DND-41 (cell line): ENCODE measurements at regions not wholly inside any gene's neighbourhood (a gene's known extent, or its start where the extent isn't known, plus 50 kb on each side); places are given as distances from the start of the nearest gene placed in this dataset.

Experiments used
- ATAC-seq: fragments of 200-7000 bp; cut with Tn5 transposase; 3 replicates; pipeline ENCODE4 v1.9.1; 2021; ENCODE audit warnings: low read depth; ENCODE audit not compliant: insufficient read depth
- DNase-seq: peaks from one replicate; pipeline ENCODE4 v3.0.0-alpha.2; 2020
- H2AFZ ChIP-seq: 2 replicates; pipeline ENCODE4 v1.6.0; 2012; ENCODE audit warnings: low read depth, low read length
- H3K27ac ChIP-seq: 2 replicates; pipeline ENCODE4 v1.5.1; 2012; ENCODE audit warnings: low read length, inconsistent platforms
- H3K27me3 ChIP-seq: fragments of 200-600 bp; sonication (generic); 2 replicates; pipeline ENCODE4 v1.6.0; 2012; ENCODE audit warnings: low read length, mild to moderate bottlenecking, inconsistent platforms; ENCODE audit not compliant: insufficient read depth, poor library complexity
- H3K36me3 ChIP-seq: 2 replicates; pipeline ENCODE4 v1.5.1; 2012; ENCODE audit warnings: low read length, inconsistent platforms; ENCODE audit not compliant: insufficient read depth
- H3K4me1 ChIP-seq: 2 replicates; pipeline ENCODE4 v1.5.1; 2012; ENCODE audit warnings: mild to moderate bottlenecking, low read length; ENCODE audit not compliant: insufficient read depth
- H3K4me2 ChIP-seq: 2 replicates; pipeline ENCODE4 v1.6.0; 2012; ENCODE audit warnings: mild to moderate bottlenecking, moderate library complexity, low read length, inconsistent platforms; ENCODE audit not compliant: insufficient read depth
- H3K4me3 ChIP-seq, 2 experiments: fragments of 200-600 bp in 1 of 2; shearing (Covaris generic) in 1 of 2; 2 replicates each; pipeline ENCODE4 v1.5.1; 2012 to 2016; ENCODE audit warnings: inconsistent platforms in 2 of 2, low read length in 2 of 2, mild to moderate bottlenecking in 2 of 2, low read depth in 1 of 2, moderate library complexity in 1 of 2
- H3K79me2 ChIP-seq: 2 replicates; pipeline ENCODE4 v1.6.0; 2012; ENCODE audit warnings: low read length, inconsistent platforms; ENCODE audit not compliant: insufficient read depth
- H3K9ac ChIP-seq: 2 replicates; pipeline ENCODE4 v1.6.0; 2012; ENCODE audit warnings: low read depth, mild to moderate bottlenecking, inconsistent platforms, low read length, moderate library complexity
- H3K9me3 ChIP-seq: 2 replicates; pipeline ENCODE4 v1.5.1; 2012; ENCODE audit warnings: low read length, moderate library complexity, mild to moderate bottlenecking, inconsistent platforms; ENCODE audit not compliant: insufficient read depth, severe bottlenecking
- H4K20me1 ChIP-seq: 2 replicates; pipeline ENCODE4 v1.6.0; 2012; ENCODE audit warnings: low read length; ENCODE audit not compliant: insufficient read depth
- EZH2 ChIP-seq: IDR thresholded peaks from 3 replicates; pipeline ENCODE4 v1.6.1; 2012; ENCODE audit warnings: borderline replicate concordance, low read depth, mild to moderate bottlenecking, moderate library complexity, low read length, inconsistent platforms; ENCODE audit not compliant: severe bottlenecking
- TF ChIP-seq, protein P1 (sequence below): IDR thresholded peaks from 2 replicates; pipeline ENCODE4 v1.5.1; 2012; ENCODE audit warnings: borderline replicate concordance, low read length, moderate library complexity, mild to moderate bottlenecking; ENCODE audit not compliant: poor library complexity, severe bottlenecking; ENCODE audit errors: extremely low read depth

DNA sequence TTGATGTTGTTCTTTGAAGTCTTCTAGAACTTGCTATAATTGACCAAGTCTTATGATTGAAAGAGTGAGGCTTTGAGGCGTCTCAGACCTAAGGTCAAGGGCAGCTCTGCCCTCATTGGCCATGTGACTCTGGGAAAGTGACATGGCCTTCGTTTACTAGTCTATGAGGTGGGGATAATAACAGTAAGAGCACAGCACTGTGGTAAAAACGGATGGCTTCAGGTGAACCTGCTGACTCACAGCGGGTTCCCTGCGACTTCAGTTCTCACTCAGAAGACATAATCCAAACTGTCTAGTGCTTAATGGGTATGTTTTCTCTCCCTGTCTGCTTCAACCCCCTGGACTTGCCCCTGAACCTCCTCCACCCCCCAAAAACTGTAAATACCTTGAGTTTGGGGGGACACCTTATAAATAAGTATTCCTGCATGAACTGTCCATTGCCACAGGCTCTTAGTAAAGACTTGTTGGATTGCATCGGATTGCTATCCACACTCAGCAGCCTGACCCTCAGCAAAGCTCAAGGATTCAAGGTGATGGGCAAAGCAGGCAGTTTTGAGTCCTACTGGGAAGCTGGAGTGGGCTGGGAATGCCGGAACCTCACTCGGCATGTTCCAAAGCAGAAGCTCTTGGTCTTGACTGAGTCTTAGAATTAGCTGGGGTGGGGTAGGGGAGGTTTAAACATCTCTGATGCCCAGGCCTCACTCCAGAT, 304.6 kb downstream of the KLF6 start:
- Histone ChIP-seq H4K20me1 (no peaks in the 10 kb centered on the region), H2AFZ (no peak overlapping the region), H3K36me3 (no peaks in the 10 kb centered on the region), H3K9me3 (no peaks in the 10 kb centered on the region), H3K4me2 (no peak overlapping the region), H3K4me3 (no peak overlapping the region), H3K79me2 (no peaks in the 10 kb centered on the region), H3K27ac (no peak overlapping the region), H3K4me1 (peaks cover 26% of the 10 kb centered on the region), H3K27me3 (no peaks in the 10 kb centered on the region), H3K9ac (no peak overlapping the region)
- no peak for DNase-seq
- no peak for TF ChIP-seq EZH2
- TF ChIP-seq, protein P1, sequence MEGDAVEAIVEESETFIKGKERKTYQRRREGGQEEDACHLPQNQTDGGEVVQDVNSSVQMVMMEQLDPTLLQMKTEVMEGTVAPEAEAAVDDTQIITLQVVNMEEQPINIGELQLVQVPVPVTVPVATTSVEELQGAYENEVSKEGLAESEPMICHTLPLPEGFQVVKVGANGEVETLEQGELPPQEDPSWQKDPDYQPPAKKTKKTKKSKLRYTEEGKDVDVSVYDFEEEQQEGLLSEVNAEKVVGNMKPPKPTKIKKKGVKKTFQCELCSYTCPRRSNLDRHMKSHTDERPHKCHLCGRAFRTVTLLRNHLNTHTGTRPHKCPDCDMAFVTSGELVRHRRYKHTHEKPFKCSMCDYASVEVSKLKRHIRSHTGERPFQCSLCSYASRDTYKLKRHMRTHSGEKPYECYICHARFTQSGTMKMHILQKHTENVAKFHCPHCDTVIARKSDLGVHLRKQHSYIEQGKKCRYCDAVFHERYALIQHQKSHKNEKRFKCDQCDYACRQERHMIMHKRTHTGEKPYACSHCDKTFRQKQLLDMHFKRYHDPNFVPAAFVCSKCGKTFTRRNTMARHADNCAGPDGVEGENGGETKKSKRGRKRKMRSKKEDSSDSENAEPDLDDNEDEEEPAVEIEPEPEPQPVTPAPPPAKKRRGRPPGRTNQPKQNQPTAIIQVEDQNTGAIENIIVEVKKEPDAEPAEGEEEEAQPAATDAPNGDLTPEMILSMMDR = no peak
- ATAC-seq = no peak

DNA sequence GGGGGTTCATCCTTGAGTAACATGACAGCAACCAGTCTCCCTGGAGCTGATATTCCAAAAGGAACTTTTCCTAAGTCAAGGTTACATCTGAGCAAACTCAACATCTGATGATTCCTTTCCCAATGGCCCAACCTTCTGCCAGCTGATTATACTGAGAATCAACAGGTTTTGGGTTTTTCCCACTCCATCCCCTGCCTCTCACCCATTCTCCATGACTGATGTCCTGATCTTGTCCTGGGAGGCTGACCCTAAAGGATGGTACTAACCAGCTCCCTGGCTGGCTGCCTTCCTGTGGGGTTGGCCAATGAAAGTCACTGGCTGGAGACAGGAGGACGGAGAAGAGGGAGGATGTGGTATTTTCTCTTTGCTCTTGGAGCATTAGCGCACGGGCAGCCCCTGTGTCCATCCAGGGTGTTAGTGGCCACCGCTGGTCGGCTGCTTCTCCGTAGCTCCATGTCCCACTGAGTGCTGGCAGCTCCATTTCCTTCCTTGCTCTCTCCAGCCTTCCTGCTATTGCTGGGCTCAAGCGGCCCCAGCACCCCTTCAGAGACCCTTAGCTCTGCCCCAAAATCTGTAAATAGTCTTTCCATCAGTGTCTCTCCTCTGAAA, 306.2 kb upstream of the PITRM1 start:
- no peak for ATAC-seq
- H3K9me3 ChIP-seq = no peaks in the 10 kb centered on the region
- no peak overlapping the region for H3K27ac ChIP-seq
- DNase-seq = no peak
- no peaks in the 10 kb centered on the region for H4K20me1 ChIP-seq
- H3K36me3 ChIP-seq = no peaks in the 10 kb centered on the region
- no peak for TF ChIP-seq EZH2
- TF ChIP-seq, protein P1 = no peak
- no peak overlapping the region for H3K9ac ChIP-seq
- H3K4me3 ChIP-seq = no peak overlapping the region
- no peaks in the 10 kb centered on the region for H3K79me2 ChIP-seq
- H3K27me3 ChIP-seq = no peaks in the 10 kb centered on the region
- no peak overlapping the region for H3K4me2 ChIP-seq
- H3K4me1 ChIP-seq = peaks cover 11% of the 10 kb centered on the region
- H2AFZ ChIP-seq = no peak overlapping the region

DNA sequence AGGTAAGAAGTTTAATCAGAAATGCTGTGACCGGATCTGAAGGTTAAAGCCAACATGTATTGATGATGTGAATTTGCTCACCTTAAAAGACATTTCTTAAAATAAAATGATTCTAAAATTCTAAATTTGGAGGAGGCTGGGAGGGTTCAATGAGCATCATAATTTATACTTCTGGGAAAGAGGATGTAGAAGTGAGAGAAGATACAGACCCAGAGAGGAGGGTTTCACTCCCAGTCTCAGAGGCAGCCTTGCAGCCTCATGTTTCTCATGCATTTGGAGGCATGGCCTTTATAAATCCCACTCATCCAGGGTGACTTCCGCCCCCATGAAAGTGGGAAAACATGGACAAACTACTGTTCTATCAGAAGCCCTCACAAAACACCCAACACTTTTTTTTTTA, 305.6 kb upstream of the PITRM1 start:
- H3K4me1 ChIP-seq = peaks cover 11% of the 10 kb centered on the region
- H3K9me3 ChIP-seq = no peaks in the 10 kb centered on the region
- H3K4me2 ChIP-seq = no peak overlapping the region
- TF ChIP-seq EZH2 = no peak
- TF ChIP-seq, protein P1 = no peak
- no peak overlapping the region for H2AFZ ChIP-seq
- H4K20me1 ChIP-seq = no peaks in the 10 kb centered on the region
- H3K79me2 ChIP-seq = no peaks in the 10 kb centered on the region
- DNase-seq (no peak), ATAC-seq (no peak)
- H3K9ac ChIP-seq = no peak overlapping the region
- H3K4me3 ChIP-seq = no peak overlapping the region
- no peaks in the 10 kb centered on the region for H3K36me3 ChIP-seq
- no peaks in the 10 kb centered on the region for H3K27me3 ChIP-seq
- no peak overlapping the region for H3K27ac ChIP-seq
